HG03521 (cell line): ENCODE measurements at regions not wholly inside any gene's neighbourhood (a gene's known extent, or its start where the extent isn't known, plus 50 kb on each side); places are given as distances from the start of the nearest gene placed in this dataset.
"Not testable (repeated sequence)": the region's sequence is repeated elsewhere in the genome, so short reads cannot be mapped to it uniquely, and the experiment has no call there.

Source experiments
- ATAC-seq: cut with Tn5 transposase; IDR thresholded peaks from one replicate; pipeline ENCODE4 v1.9.1; 2021; ENCODE audit warnings: mild to moderate bottlenecking, moderate library complexity; ENCODE audit not compliant: unreplicated experiment

GRCh38 chr5:101091902-101092301 lies 188.8 kb upstream of the ST8SIA4 start:
- no peak for ATAC-seq

- no peak for ATAC-seq
Observed at GRCh38 chr5:101084353-101084752, 181.3 kb upstream of the ST8SIA4 start.

GRCh38 chr5:101080462-101081240 lies 177.6 kb upstream of the ST8SIA4 start:
- ATAC-seq = no peak

GRCh38 chr5:101068298-101068697 lies 165.2 kb upstream of the ST8SIA4 start:
- ATAC-seq = no peak

GRCh38 chr5:101067429-101067828 lies 164.3 kb upstream of the ST8SIA4 start:
- no peak for ATAC-seq

- no peak for ATAC-seq
Observed at GRCh38 chr5:101062902-101063301, 159.8 kb upstream of the ST8SIA4 start.

- peak; percentile 63 for ATAC-seq
Observed at GRCh38 chr5:101047181-101047580, 144.1 kb upstream of the ST8SIA4 start.

- no peak for ATAC-seq
Observed at GRCh38 chr5:101045689-101046088, 142.6 kb upstream of the ST8SIA4 start.

- ATAC-seq = not testable (repeated sequence)
Observed at GRCh38 chr5:101040002-101040401, 136.9 kb upstream of the ST8SIA4 start.

- no peak for ATAC-seq
Observed at GRCh38 chr5:101036778-101037177, 133.7 kb upstream of the ST8SIA4 start.

GRCh38 chr5:101035425-101035824 lies 132.3 kb upstream of the ST8SIA4 start:
- no peak for ATAC-seq

GRCh38 chr5:101024299-101024698 lies 121.2 kb upstream of the ST8SIA4 start:
- ATAC-seq = no peak

GRCh38 chr5:101018299-101018698 lies 115.2 kb upstream of the ST8SIA4 start:
- no peak for ATAC-seq

GRCh38 chr5:101012880-101013279 lies 109.8 kb upstream of the ST8SIA4 start:
- no peak for ATAC-seq

- ATAC-seq = no peak
Observed at GRCh38 chr5:101009758-101010519, 106.9 kb upstream of the ST8SIA4 start.

- no peak for ATAC-seq
Observed at GRCh38 chr5:100992354-100992753, 89.3 kb upstream of the ST8SIA4 start.

- not testable (repeated sequence) for ATAC-seq
Observed at GRCh38 chr5:100983601-100984000, 80.5 kb upstream of the ST8SIA4 start.

GRCh38 chr5:100974082-100974481 lies 71.0 kb upstream of the ST8SIA4 start:
- no peak for ATAC-seq

- no peak for ATAC-seq
Observed at GRCh38 chr5:100970646-100971255, 67.7 kb upstream of the ST8SIA4 start.

- ATAC-seq = no peak
Observed at GRCh38 chr5:100965291-100965690, 62.2 kb upstream of the ST8SIA4 start.
